GM12878 (cell line): ENCODE measurements at regions not wholly inside any gene's neighbourhood (a gene's known extent, or its start where the extent isn't known, plus 50 kb on each side); places are given as distances from the start of the nearest gene placed in this dataset.

Experiments used
- ATAC-seq: fragments of 200-7000 bp; cut with Tn5 transposase; 3 replicates; pipeline ENCODE4 v1.9.1; 2020; ENCODE audit warnings: mild to moderate bottlenecking, moderate library complexity
- BruUV-seq: library from RNA; stranded (reverse); fragments of 400-500 nt; replicated peaks from 2 replicates; lab custom pipeline; 2021; lab: Mats Ljungman, UMichigan
- CTCF ChIA-PET: fragments of 300-600 bp; sonication (Branson Sonifier 250); formaldehyde crosslinking; extraction: SDS; loops from one replicate; lab custom pipeline; 2021; ENCODE audit warnings: inconsistent platforms; lab: Yijun Ruan, JAX
- POLR2A ChIA-PET: fragments of 350-600 bp; formaldehyde crosslinking; extraction: SDS; loops from one replicate; lab custom pipeline; 2021; ENCODE audit warnings: inconsistent platforms; lab: Charles Lee
- RAD21 ChIA-PET: fragments of 300-600 bp; sonication (Branson Sonifier 250); formaldehyde crosslinking; loops from one replicate; lab custom pipeline; 2023; ENCODE audit warnings: antibody characterized with exemption; ENCODE audit not compliant: unreplicated experiment; lab: Charles Lee
- SMC1A ChIA-PET: fragments of 300-600 bp; sonication (Branson Sonifier 250); formaldehyde crosslinking; loops from one replicate; lab custom pipeline; 2023; ENCODE audit not compliant: unreplicated experiment, uncharacterized antibody; lab: Charles Lee
- DNase-seq: peaks from one replicate; pipeline ENCODE4 v3.0.0-alpha.2; 2011; ENCODE audit warnings: low read depth, low spot score
- FAIRE-seq: peaks from 3 replicates; lab custom pipeline; 2011; peaks lifted over from hg19 to GRCh38; lab: Jason Lieb, UNC
- H2AFZ ChIP-seq: 2 replicates; pipeline ENCODE4 v1.6.0; 2011; ENCODE audit warnings: low read depth, low read length, control low read depth; ENCODE audit not compliant: control insufficient read depth
- H3K27ac ChIP-seq: 2 replicates; pipeline ENCODE4 v1.5.1; 2011; ENCODE audit warnings: control low read depth; ENCODE audit not compliant: control insufficient read depth, insufficient read depth
- H3K27me3 ChIP-seq, 2 experiments: replicated peaks in 1 of 2; 2 replicates each; pipeline versions ENCODE4 v1.6.0 to v1.6.1; 2011; ENCODE audit warnings: low read length in 1 of 2; ENCODE audit not compliant: control insufficient read depth in 2 of 2, insufficient read depth in 2 of 2
- H3K36me3 ChIP-seq, 2 experiments: 2 replicates each; pipeline ENCODE4 v1.5.1; 2011; ENCODE audit warnings: low read length in 1 of 2; ENCODE audit not compliant: control insufficient read depth in 2 of 2, insufficient read depth in 2 of 2
- H3K4me1 ChIP-seq: 2 replicates; pipeline ENCODE4 v1.6.1; 2011; ENCODE audit warnings: mild to moderate bottlenecking, low read length, moderate library complexity, mixed read lengths; ENCODE audit not compliant: control insufficient read depth, insufficient read depth
- H3K4me2 ChIP-seq: 2 replicates; pipeline ENCODE4 v1.6.0; 2011; ENCODE audit warnings: control low read depth; ENCODE audit not compliant: control insufficient read depth, insufficient read depth
- H3K4me3 ChIP-seq: fragments of 200-600 bp; sonication (generic); 2 replicates; pipeline ENCODE4 v1.5.1; 2016
- H3K79me2 ChIP-seq: 2 replicates; pipeline ENCODE4 v1.6.0; 2011; ENCODE audit warnings: low read length; ENCODE audit not compliant: control insufficient read depth, insufficient read depth
- H3K9ac ChIP-seq: 2 replicates; pipeline ENCODE4 v1.8.0; 2011; ENCODE audit warnings: low read length, control low read depth, mixed read lengths; ENCODE audit not compliant: control insufficient read depth, insufficient read depth
- H3K9me3 ChIP-seq: replicated peaks from 3 replicates; pipeline ENCODE4 v1.5.1; 2011; ENCODE audit warnings: mild to moderate bottlenecking, low read length; ENCODE audit not compliant: control insufficient read depth, insufficient read depth
- H4K20me1 ChIP-seq: 2 replicates; pipeline ENCODE4 v1.6.0; 2011; ENCODE audit not compliant: control insufficient read depth, insufficient read depth
- CHD4 ChIP-seq: fragments of 200-600 bp; sonication (generic); IDR thresholded peaks from 2 replicates; pipeline ENCODE4 v1.6.1; 2016; ENCODE audit warnings: mild to moderate bottlenecking
- CREM ChIP-seq: IDR thresholded peaks from 2 replicates; pipeline ENCODE4 v1.6.1; 2014; ENCODE audit warnings: antibody characterized with exemption, low read depth
- DPF2 ChIP-seq: fragments of 450-650 bp; IDR thresholded peaks from 2 replicates; pipeline ENCODE4 v1.6.1; 2017; ENCODE audit warnings: mild to moderate bottlenecking
- FOS ChIP-seq: IDR thresholded peaks from 3 replicates; pipeline ENCODE4 v1.6.1; 2011; ENCODE audit warnings: borderline replicate concordance; ENCODE audit not compliant: insufficient read length; ENCODE audit errors: extremely low read depth
- FOXM1 ChIP-seq: IDR thresholded peaks from 2 replicates; pipeline ENCODE4 v1.6.1; 2012; ENCODE audit warnings: low read depth, mild to moderate bottlenecking, inconsistent platforms, low read length, moderate library complexity
- JUND ChIP-seq: IDR thresholded peaks from 2 replicates; pipeline ENCODE4 v1.6.1; 2012; ENCODE audit warnings: low read depth, mild to moderate bottlenecking, low read length, improper control_type of control experiment, moderate library complexity
- KAT2A ChIP-seq: conservative IDR thresholded peaks from 2 replicates; pipeline ENCODE4 v1.6.1; 2011; ENCODE audit warnings: low read depth, low read length; ENCODE audit not compliant: control insufficient read depth
- LARP7 ChIP-seq: fragments of 450-650 bp; IDR thresholded peaks from 2 replicates; pipeline ENCODE4 v1.6.1; 2017; ENCODE audit warnings: mild to moderate bottlenecking
- NBN ChIP-seq: fragments of 450-650 bp; IDR thresholded peaks from 2 replicates; pipeline ENCODE4 v1.6.1; 2016
- NR2C2 ChIP-seq: IDR thresholded peaks from 2 replicates; pipeline ENCODE4 v1.6.1; 2011; ENCODE audit warnings: borderline replicate concordance, low read depth; ENCODE audit not compliant: control insufficient read depth, insufficient read length
- NRF1 ChIP-seq: conservative IDR thresholded peaks from 2 replicates; pipeline ENCODE4 v1.6.1; 2011; ENCODE audit warnings: mild to moderate bottlenecking, low read depth, low read length, improper control_type of control experiment
- POLR2AphosphoS2 ChIP-seq: IDR thresholded peaks from 2 replicates; pipeline ENCODE4 v1.6.1; 2011; ENCODE audit warnings: low read depth, mild to moderate bottlenecking, low read length, improper control_type of control experiment, moderate library complexity
- RELA ChIP-seq: fragments of 450-650 bp; IDR thresholded peaks from 2 replicates; pipeline ENCODE4 v1.8.0; 2014; ENCODE audit warnings: borderline replicate concordance; ENCODE audit not compliant: partially characterized antibody
- RUNX3 ChIP-seq: IDR thresholded peaks from 2 replicates; pipeline ENCODE4 v1.6.1; 2012; ENCODE audit warnings: low read length, inconsistent platforms
- SUZ12 ChIP-seq: fragments of 200-600 bp; sonication (generic); IDR thresholded peaks from one replicate; pipeline ENCODE4 v1.6.1; 2018; ENCODE audit warnings: antibody characterized with exemption, mild to moderate bottlenecking; ENCODE audit not compliant: unreplicated experiment
- WRNIP1 ChIP-seq: IDR thresholded peaks from 2 replicates; pipeline ENCODE4 v1.6.1; 2011; ENCODE audit warnings: low read depth, low read length, improper control_type of control experiment, borderline replicate concordance
- ZBED1 ChIP-seq: IDR thresholded peaks from 2 replicates; pipeline ENCODE4 v1.6.1; 2016; ENCODE audit warnings: borderline replicate concordance
- ZNF274 ChIP-seq: IDR thresholded peaks from one replicate; pipeline ENCODE4 v1.8.0; 2011; ENCODE audit not compliant: insufficient read length, insufficient read depth
- WGBS: methylation state at CpG from one replicate; pipeline ENCODE4 v1.1.6; 2016; ENCODE audit warnings: low lambda C conversion rate; ENCODE audit not compliant: insufficient replicate concordance, insufficient coverage; ENCODE audit errors: missing lambda C conversion rate; 5-methylcytosine and 5-hydroxymethylcytosine counted together
- in situ Hi-C: fragments of 300-500 bp; cut with MboI; formaldehyde crosslinking; loops from 9 replicates; pipeline ENCODE4 v1.14.3; 2018; ENCODE audit warnings: mixed read lengths
- intact Hi-C: fragments of 100-400 bp; cut with micrococcal nuclease; formaldehyde crosslinking; loops from one replicate; pipeline ENCODE4 v1.14.2; 2022; ENCODE audit not compliant: unreplicated experiment
- TF ChIP-seq, protein P1 (sequence below): IDR thresholded peaks from 2 replicates; pipeline ENCODE4 v1.6.1; 2012; ENCODE audit warnings: low read depth, low read length, improper control_type of control experiment
- TF ChIP-seq, protein P2 (sequence below): fragments of 450-650 bp; IDR thresholded peaks from 2 replicates; pipeline ENCODE4 v1.6.1; 2014; ENCODE audit warnings: mild to moderate bottlenecking

GRCh38 chr2:16591370-16591933 lies 74.2 kb downstream of the CYRIA start:
- 29% methylated on average over 3 of the region's 3 CpGs for WGBS

GRCh38 chr2:16589465-16589864 lies 76.2 kb downstream of the CYRIA start:
- Histone ChIP-seq H3K4me2 (no peak overlapping the region), H3K9me3 (no peaks in the 10 kb centered on the region), H3K27me3 (no peaks in the 10 kb centered on the region), H3K4me1 (no peaks in the 10 kb centered on the region), H3K4me3 (no peak overlapping the region), H3K36me3 (no peaks in the 10 kb centered on the region), H3K9ac (no peak overlapping the region), H2AFZ (no peak overlapping the region), H3K27ac (no peak overlapping the region), H3K79me2 (no peaks in the 10 kb centered on the region), H4K20me1 (no peaks in the 10 kb centered on the region)
- FAIRE-seq (no peak), ATAC-seq (no peak), DNase-seq (no peak)
- SMC1A ChIA-PET = no interaction called here
- intact Hi-C loops = no loop called here
- WGBS = 38% methylated on average over 3 of the region's 3 CpGs
- RAD21 ChIA-PET = no interaction called here
- in situ Hi-C loops = no loop called here
- CTCF ChIA-PET = interaction anchor here (0.8 kb wide), 1 partner anchor 15 kb away, joined by 4 read pairs; no protein-coding TSS in a partner anchor
- POLR2A ChIA-PET = interaction anchor here (0.5 kb wide), 1 partner anchor 10 kb away, joined by 3 read pairs; no protein-coding TSS in a partner anchor
- BruUV-seq = no TSS peak
- TF ChIP-seq SUZ12 = no peak
- TF ChIP-seq RUNX3 = no peak
- no peak for TF ChIP-seq CREM
- TF ChIP-seq, protein P1, sequence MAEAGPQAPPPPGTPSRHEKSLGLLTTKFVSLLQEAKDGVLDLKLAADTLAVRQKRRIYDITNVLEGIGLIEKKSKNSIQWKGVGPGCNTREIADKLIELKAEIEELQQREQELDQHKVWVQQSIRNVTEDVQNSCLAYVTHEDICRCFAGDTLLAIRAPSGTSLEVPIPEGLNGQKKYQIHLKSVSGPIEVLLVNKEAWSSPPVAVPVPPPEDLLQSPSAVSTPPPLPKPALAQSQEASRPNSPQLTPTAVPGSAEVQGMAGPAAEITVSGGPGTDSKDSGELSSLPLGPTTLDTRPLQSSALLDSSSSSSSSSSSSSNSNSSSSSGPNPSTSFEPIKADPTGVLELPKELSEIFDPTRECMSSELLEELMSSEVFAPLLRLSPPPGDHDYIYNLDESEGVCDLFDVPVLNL = no peak
- no peak for TF ChIP-seq POLR2AphosphoS2
- no peak for TF ChIP-seq NBN
- no peak for TF ChIP-seq ZNF274
- no peak for TF ChIP-seq CHD4
- no peak for TF ChIP-seq LARP7
- no peak for TF ChIP-seq NRF1
- no peak for TF ChIP-seq FOS
- no peak for TF ChIP-seq DPF2
- no peak for TF ChIP-seq FOXM1
- TF ChIP-seq ZBED1 = no peak

More at GRCh38 chr2:16591370-16591933, 74.2 kb downstream of the CYRIA start:
- Histone ChIP-seq H3K9ac (no peak overlapping the region), H3K36me3 (no peaks in the 10 kb centered on the region), H3K27me3 (no peaks in the 10 kb centered on the region), H4K20me1 (no peaks in the 10 kb centered on the region), H3K9me3 (no peaks in the 10 kb centered on the region), H2AFZ (no peak overlapping the region), H3K79me2 (no peaks in the 10 kb centered on the region), H3K4me1 (no peaks in the 10 kb centered on the region), H3K4me3 (no peak overlapping the region), H3K4me2 (no peak overlapping the region), H3K27ac (no peak overlapping the region)
- in situ Hi-C loops = no loop called here
- ATAC-seq = no peak
- TF ChIP-seq KAT2A (no peak), WRNIP1 (no peak), NR2C2 (no peak), JUND (no peak), RELA (no peak)
- TF ChIP-seq, protein P2, sequence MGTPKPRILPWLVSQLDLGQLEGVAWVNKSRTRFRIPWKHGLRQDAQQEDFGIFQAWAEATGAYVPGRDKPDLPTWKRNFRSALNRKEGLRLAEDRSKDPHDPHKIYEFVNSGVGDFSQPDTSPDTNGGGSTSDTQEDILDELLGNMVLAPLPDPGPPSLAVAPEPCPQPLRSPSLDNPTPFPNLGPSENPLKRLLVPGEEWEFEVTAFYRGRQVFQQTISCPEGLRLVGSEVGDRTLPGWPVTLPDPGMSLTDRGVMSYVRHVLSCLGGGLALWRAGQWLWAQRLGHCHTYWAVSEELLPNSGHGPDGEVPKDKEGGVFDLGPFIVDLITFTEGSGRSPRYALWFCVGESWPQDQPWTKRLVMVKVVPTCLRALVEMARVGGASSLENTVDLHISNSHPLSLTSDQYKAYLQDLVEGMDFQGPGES = no peak
- intact Hi-C loops = no loop called here
- FAIRE-seq = no peak
- ChIA-PET POLR2A (no interaction called here), RAD21 (interaction anchor here (1.2 kb wide), 1 partner anchor 10 kb away, joined by 4 read pairs; no protein-coding TSS in a partner anchor), SMC1A (interaction anchor here (0.8 to 1.7 kb wide), 7 partner anchors 8 to 38 kb away, joined by 3 to 7 read pairs (median 4); no protein-coding TSS in a partner anchor), CTCF (interaction anchor here (0.6 to 0.9 kb wide), 2 partner anchors 22 to 40 kb away, joined by 3 to 4 read pairs; no protein-coding TSS in a partner anchor)
- no TSS peak for BruUV-seq
- no peak for DNase-seq
